Lower leg skin (tissue), 4 donors: ENCODE measurements at regions not wholly inside any gene's neighbourhood (a gene's known extent, or its start where the extent isn't known, plus 50 kb on each side); places are given as distances from the start of the nearest gene placed in this dataset.

Experiments
- DNase-seq, 2 donors: peaks; one replicate each; pipeline ENCODE4 v3.0.0-alpha.2; 2019; ENCODE audit warnings: low spot score in 2 of 2
- H3K4me3 ChIP-seq: fragments of 200-600 bp; sonication (generic); 2 replicates; pipeline ENCODE4 v1.5.1; 2017; ENCODE audit warnings: mild to moderate bottlenecking, low read depth; ENCODE audit not compliant: poor library complexity, severe bottlenecking
- POLR2A ChIP-seq, 2 donors: fragments of 450-650 bp; IDR thresholded peaks; one replicate each; pipeline ENCODE4 v1.6.1; 2016 to 2017; ENCODE audit warnings: antibody characterized with exemption in 2 of 2, mild to moderate bottlenecking in 1 of 2, moderate library complexity in 1 of 2
- WGBS, 2 donors: methylation state at CpG; one replicate each; pipeline ENCODE4 v1.1.5; 2018; 5-methylcytosine and 5-hydroxymethylcytosine counted together
- intact Hi-C: fragments of 100-400 bp; cut with DNase I; formaldehyde crosslinking; loops from one replicate; pipeline ENCODE4 v1.15.0; 2023; ENCODE audit warnings: low total_unique reads
- TF ChIP-seq, protein P1 (sequence below), 3 donors: fragments of 450-650 bp; IDR thresholded peaks; one replicate each; pipeline ENCODE4 v1.5.1; 2016; ENCODE audit warnings: antibody characterized with exemption in 3 of 3, mild to moderate bottlenecking in 3 of 3, moderate library complexity in 2 of 3

GRCh38 chr13:44300895-44301638, 72.6 kb upstream of the SERP2 start:
- TF ChIP-seq, protein P1, sequence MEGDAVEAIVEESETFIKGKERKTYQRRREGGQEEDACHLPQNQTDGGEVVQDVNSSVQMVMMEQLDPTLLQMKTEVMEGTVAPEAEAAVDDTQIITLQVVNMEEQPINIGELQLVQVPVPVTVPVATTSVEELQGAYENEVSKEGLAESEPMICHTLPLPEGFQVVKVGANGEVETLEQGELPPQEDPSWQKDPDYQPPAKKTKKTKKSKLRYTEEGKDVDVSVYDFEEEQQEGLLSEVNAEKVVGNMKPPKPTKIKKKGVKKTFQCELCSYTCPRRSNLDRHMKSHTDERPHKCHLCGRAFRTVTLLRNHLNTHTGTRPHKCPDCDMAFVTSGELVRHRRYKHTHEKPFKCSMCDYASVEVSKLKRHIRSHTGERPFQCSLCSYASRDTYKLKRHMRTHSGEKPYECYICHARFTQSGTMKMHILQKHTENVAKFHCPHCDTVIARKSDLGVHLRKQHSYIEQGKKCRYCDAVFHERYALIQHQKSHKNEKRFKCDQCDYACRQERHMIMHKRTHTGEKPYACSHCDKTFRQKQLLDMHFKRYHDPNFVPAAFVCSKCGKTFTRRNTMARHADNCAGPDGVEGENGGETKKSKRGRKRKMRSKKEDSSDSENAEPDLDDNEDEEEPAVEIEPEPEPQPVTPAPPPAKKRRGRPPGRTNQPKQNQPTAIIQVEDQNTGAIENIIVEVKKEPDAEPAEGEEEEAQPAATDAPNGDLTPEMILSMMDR (IDR thresholded peaks at IDR 0.05), result no peak
- TF ChIP-seq POLR2A (IDR thresholded peaks at IDR 0.05), result no peak
- 27 to 39% methylated on average over 9 of the region's 9 CpGs for WGBS, 2 donors
- intact Hi-C loops, result no loop called here
- no peak for DNase-seq
- no peak overlapping the region for H3K4me3 ChIP-seq

DNA sequence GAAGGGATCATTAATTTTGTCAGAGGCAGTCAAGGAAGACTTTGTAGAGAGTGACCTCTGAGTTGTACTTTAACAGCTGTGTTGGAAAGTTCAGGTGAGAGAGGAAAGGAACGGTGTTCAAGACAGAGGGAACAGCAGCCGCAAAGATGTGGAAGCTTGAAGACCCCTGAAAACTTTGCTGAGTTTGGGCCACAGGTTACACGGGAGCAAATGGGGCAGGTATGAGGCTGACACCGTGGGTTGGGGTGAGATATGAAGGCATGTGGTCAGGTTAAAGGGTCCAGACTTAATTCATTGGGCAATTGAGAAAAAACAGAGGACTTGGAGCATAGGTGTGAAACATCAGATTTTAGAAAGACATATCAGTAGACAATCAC, 72.0 kb upstream of the SERP2 start:
- no peak overlapping the region for H3K4me3 ChIP-seq
- DNase-seq, result no peak
- TF ChIP-seq POLR2A (IDR thresholded peaks at IDR 0.05), result no peak
- TF ChIP-seq, protein P1 (IDR thresholded peaks at IDR 0.05), result no peak
- intact Hi-C loops, result no loop called here
- WGBS, 2 donors, result 80 to 95% methylated on average over 4 of the region's 4 CpGs

DNA sequence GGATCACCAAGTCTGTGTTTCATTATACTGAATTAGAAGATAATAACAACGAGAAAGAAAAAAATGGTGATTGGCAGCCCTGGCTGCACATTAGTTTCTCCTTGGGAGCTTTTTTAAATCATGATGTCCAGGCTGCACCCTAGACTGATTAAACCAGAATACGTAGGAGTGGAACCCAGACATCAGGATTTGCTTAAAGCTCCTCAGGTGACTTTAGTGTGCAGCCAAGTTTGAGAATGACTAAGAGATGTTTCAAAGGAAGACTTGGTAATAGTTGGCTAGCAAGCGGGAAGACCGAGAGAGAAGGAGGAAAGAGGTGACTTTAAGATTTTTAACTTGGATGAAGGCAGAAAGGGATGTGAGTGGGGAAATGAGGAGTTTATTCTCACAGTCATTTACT, 71.4 kb upstream of the SERP2 start:
- DNase-seq, result no peak
- no peak for TF ChIP-seq POLR2A (IDR thresholded peaks at IDR 0.05)
- TF ChIP-seq, protein P1 (IDR thresholded peaks at IDR 0.05), result no peak
- intact Hi-C loops, result no loop called here
- 61 to 73% methylated on average over 4 of the region's 4 CpGs for WGBS, 2 donors
- H3K4me3 ChIP-seq, result no peak overlapping the region

DNA sequence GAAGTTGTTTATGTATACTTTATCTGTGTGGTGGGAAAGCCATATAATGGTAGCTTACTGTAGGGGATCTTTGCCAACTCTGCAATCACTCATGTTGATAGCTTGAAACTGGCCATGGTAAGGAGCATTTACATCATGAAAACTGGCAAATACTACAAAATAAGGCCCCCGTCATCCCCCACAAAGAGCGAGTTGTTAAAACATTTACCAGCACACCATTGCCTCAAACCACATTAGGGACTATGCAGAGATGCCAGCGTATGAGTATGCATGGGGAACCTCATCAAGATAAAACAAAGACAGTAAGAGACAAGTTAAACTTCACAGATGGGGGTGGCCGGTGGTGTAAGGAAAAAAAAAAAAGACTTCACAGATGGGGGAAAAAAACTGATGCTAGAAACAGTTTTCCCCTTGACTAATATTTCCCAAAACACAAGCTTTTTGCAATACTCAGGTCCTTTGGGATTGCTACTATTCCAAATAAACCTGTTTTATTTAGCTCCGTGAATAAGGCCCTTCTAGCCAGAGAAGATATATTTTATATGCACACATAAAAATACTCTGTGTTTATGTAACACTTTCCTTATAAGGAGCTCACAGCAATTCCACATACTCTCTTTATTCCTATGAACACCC, 70.6 kb upstream of the SERP2 start:
- TF ChIP-seq, protein P1 (IDR thresholded peaks at IDR 0.05), result no peak
- no peak for TF ChIP-seq POLR2A (IDR thresholded peaks at IDR 0.05)
- no peak overlapping the region for H3K4me3 ChIP-seq
- intact Hi-C loops, result no loop called here
- 85 to 87% methylated on average over 5 of the region's 5 CpGs for WGBS, 2 donors
- DNase-seq, result no peak

DNA sequence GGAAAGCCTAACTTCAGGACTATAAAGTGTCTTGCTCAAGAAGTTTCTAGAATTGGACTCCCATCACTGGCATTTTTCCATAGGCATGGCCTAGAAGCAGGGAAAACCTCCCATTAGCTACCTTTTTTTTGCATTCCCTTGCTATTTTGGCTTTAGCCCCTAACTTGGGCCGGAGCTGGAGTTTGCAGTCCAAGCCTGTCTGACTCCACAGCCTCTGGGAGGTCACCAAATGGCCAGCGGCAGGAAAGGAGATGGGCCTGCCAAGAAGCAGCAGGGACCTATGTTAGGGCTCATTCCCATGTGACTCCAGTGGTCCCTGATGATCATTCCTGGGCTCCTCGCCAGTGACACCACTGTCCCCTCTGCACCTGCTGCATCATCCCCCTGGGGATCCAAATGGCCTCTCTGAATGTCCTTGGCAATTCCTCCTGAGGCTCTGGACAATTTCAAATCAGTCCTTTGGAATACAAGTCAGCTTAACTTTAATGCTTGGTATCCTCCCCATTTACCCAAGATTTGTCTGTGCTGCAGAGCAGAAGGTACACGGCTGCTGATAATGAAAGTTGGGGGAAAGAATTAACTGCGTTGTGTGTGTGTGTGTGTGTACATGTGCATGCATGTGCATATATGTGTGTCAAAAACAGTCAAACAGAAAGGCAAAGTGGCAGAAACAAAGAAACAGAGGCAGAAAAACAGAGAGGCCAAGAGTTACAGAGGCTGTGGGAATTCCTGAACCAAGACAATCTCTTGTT, 69.8 kb upstream of the SERP2 start:
- H3K4me3 ChIP-seq, result no peak overlapping the region
- TF ChIP-seq POLR2A (IDR thresholded peaks at IDR 0.05), result no peak
- TF ChIP-seq, protein P1 (IDR thresholded peaks at IDR 0.05), result no peak
- intact Hi-C loops, result no loop called here
- peak in 1 of 2 donors; percentile 47 for DNase-seq
- 59 to 60% methylated on average over 5 of the region's 5 CpGs for WGBS, 2 donors
